ENCODE measurements at regions not wholly inside any gene's neighbourhood (a gene's known extent, or its start where the extent isn't known, plus 50 kb on each side); places are given as distances from the start of the nearest gene placed in this dataset.
"Not testable (repeated sequence)": the region's sequence is repeated elsewhere in the genome, so short reads cannot be mapped to it uniquely, and the experiment has no call there.

- DNase-seq (ENCODE audit: low spot score) = no peak
These were observed 61.5 kb downstream of the RPUSD4 start for GRCh38 chr11:126149759-126150625.

- no peak for DNase-seq (ENCODE audit: low spot score)
These were observed 63.1 kb downstream of the RPUSD4 start for GRCh38 chr11:126148317-126148716.

- no peak for DNase-seq (ENCODE audit: low spot score)
These were observed 64.0 kb downstream of the RPUSD4 start for GRCh38 chr11:126147208-126148111.

- peak; percentile 79 for DNase-seq (ENCODE audit: low spot score)
These were observed 64.8 kb downstream of the RPUSD4 start for GRCh38 chr11:126146454-126147192.

- no peak for DNase-seq (ENCODE audit: low spot score)
These were observed 65.5 kb downstream of the RPUSD4 start for GRCh38 chr11:126145954-126146353.

GRCh38 chr11:126143491-126143890 lies 68.0 kb downstream of the RPUSD4 start:
- DNase-seq (ENCODE audit: low spot score) = not testable (repeated sequence)

GRCh38 chr11:126140926-126141280 lies 70.5 kb downstream of the RPUSD4 start:
- DNase-seq (ENCODE audit: low spot score) = no peak

- no peak for DNase-seq (ENCODE audit: low spot score)
These were observed 71.1 kb downstream of the RPUSD4 start for GRCh38 chr11:126140201-126140925.

GRCh38 chr11:126139111-126140091 lies 72.0 kb downstream of the RPUSD4 start:
- no peak for DNase-seq (ENCODE audit: low spot score)

- DNase-seq (ENCODE audit: low spot score) = no peak
These were observed 72.8 kb downstream of the RPUSD4 start for GRCh38 chr11:126138636-126139035.

- no peak for DNase-seq (ENCODE audit: low spot score)
These were observed 74.3 kb downstream of the RPUSD4 start for GRCh38 chr11:126137136-126137535.

- no peak for DNase-seq (ENCODE audit: low spot score)
These were observed 73.8 kb upstream of the CDON start for GRCh38 chr11:126136507-126136906.

- no peak for DNase-seq (ENCODE audit: low spot score)
These were observed 72.8 kb upstream of the CDON start for GRCh38 chr11:126135235-126136176.

GRCh38 chr11:126134461-126135155 lies 71.9 kb upstream of the CDON start:
- DNase-seq (ENCODE audit: low spot score) = no peak

- no peak for DNase-seq (ENCODE audit: low spot score)
These were observed 71.2 kb upstream of the CDON start for GRCh38 chr11:126133901-126134300.

GRCh38 chr11:126132319-126132718 lies 69.7 kb upstream of the CDON start:
- DNase-seq (ENCODE audit: low spot score) = peak; percentile 70

GRCh38 chr11:126130781-126131180 lies 68.1 kb upstream of the CDON start:
- not testable (repeated sequence) for DNase-seq (ENCODE audit: low spot score)
